ENCODE measurements at regions not wholly inside any gene's neighbourhood (a gene's known extent, or its start where the extent isn't known, plus 50 kb on each side); places are given as distances from the start of the nearest gene placed in this dataset.

DNA sequence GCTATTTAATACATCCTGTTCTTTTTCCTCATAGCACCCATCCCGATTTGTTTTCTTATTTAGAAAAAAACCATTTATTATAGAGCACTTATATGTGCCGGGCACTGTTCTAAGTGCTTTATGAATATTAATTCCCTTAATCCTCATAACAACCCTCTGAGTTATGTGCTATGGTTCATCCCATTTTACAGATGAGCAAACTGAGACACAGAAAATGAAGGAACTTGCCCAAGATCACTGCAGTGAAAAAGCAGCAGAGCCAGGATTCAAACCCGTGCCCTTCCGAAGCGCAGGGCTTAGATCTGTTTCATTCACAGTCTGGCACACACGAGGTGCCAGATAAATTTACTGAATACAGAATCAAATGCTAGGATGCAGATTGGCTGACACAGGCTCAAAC lies 85.1 kb upstream of the ZC3H12A start:
- no peak for TF ChIP-seq EZH2phosphoT487 (IDR thresholded peaks at IDR 0.05; ENCODE audit: insufficient read depth, low read depth)
- TF ChIP-seq EZH2 (IDR thresholded peaks at IDR 0.05; ENCODE audit: insufficient read depth, poor library complexity, severe bottlenecking), result no peak
